ENCODE measurements at regions not wholly inside any gene's neighbourhood (a gene's known extent, or its start where the extent isn't known, plus 50 kb on each side); places are given as distances from the start of the nearest gene placed in this dataset.
"Not testable (repeated sequence)": the region's sequence is repeated elsewhere in the genome, so short reads cannot be mapped to it uniquely, and the experiment has no call there.

- peaks cover 2% of the 10 kb centered on the region for H3K27me3 ChIP-seq (ENCODE audit: insufficient read depth, low read depth, severe bottlenecking)
- no peak for TF ChIP-seq CTCF (IDR thresholded peaks at IDR 0.05; ENCODE audit: low read depth, low read length)
Observed at GRCh38 chrX:35590210-35590609, 207.9 kb upstream of the MAGEB16 start.

GRCh38 chrX:35611562-35611961, 186.6 kb upstream of the MAGEB16 start:
- DNase-seq; H3K9me3 ChIP-seq (ENCODE audit: severe bottlenecking); H3K27ac ChIP-seq; H3K36me3 ChIP-seq; H3K27me3 ChIP-seq (ENCODE audit: insufficient read depth, low read depth, severe bottlenecking); H3K4me3 ChIP-seq (ENCODE audit: low read depth, low read length): not testable (repeated sequence)

More at GRCh38 chrX:35590210-35590609, 207.9 kb upstream of the MAGEB16 start:
- H3K27ac ChIP-seq: no peak overlapping the region
- H3K4me3 ChIP-seq (ENCODE audit: low read depth, low read length): no peak overlapping the region
- H3K36me3 ChIP-seq: no peaks in the 10 kb centered on the region
- H3K9me3 ChIP-seq (ENCODE audit: severe bottlenecking): no peaks in the 10 kb centered on the region
- no peak for DNase-seq

- Histone ChIP-seq H3K27ac (no peak overlapping the region), H3K4me3 (ENCODE audit: low read depth, low read length) (no peak overlapping the region), H3K9me3 (ENCODE audit: severe bottlenecking) (no peaks in the 10 kb centered on the region), H3K36me3 (no peaks in the 10 kb centered on the region), H3K27me3 (ENCODE audit: insufficient read depth, low read depth, severe bottlenecking) (no peaks in the 10 kb centered on the region)
- no peak for DNase-seq
- TF ChIP-seq CTCF (IDR thresholded peaks at IDR 0.05; ENCODE audit: low read depth, low read length): no peak
Observed at GRCh38 chrX:35617836-35618235, 180.3 kb upstream of the MAGEB16 start.

- Histone ChIP-seq H3K36me3 (no peaks in the 10 kb centered on the region), H3K9me3 (ENCODE audit: severe bottlenecking) (no peaks in the 10 kb centered on the region), H3K27me3 (ENCODE audit: insufficient read depth, low read depth, severe bottlenecking) (no peaks in the 10 kb centered on the region), H3K4me3 (ENCODE audit: low read depth, low read length) (no peak overlapping the region), H3K27ac (no peak overlapping the region)
- TF ChIP-seq CTCF (IDR thresholded peaks at IDR 0.05; ENCODE audit: low read depth, low read length): no peak
- no peak for DNase-seq
Observed at GRCh38 chrX:35622040-35622439, 176.1 kb upstream of the MAGEB16 start.

- no peak for DNase-seq
- Histone ChIP-seq H3K27ac (no peak overlapping the region), H3K4me3 (ENCODE audit: low read depth, low read length) (no peak overlapping the region), H3K9me3 (ENCODE audit: severe bottlenecking) (no peaks in the 10 kb centered on the region), H3K27me3 (ENCODE audit: insufficient read depth, low read depth, severe bottlenecking) (no peaks in the 10 kb centered on the region), H3K36me3 (no peaks in the 10 kb centered on the region)
- no peak for TF ChIP-seq CTCF (IDR thresholded peaks at IDR 0.05; ENCODE audit: low read depth, low read length)
Observed at GRCh38 chrX:35622601-35623000, 175.5 kb upstream of the MAGEB16 start.

GRCh38 chrX:35625714-35626113, 172.4 kb upstream of the MAGEB16 start:
- H3K9me3 ChIP-seq (ENCODE audit: severe bottlenecking): no peaks in the 10 kb centered on the region
- H3K27me3 ChIP-seq (ENCODE audit: insufficient read depth, low read depth, severe bottlenecking): no peaks in the 10 kb centered on the region
- no peak overlapping the region for H3K4me3 ChIP-seq (ENCODE audit: low read depth, low read length)
- H3K36me3 ChIP-seq: no peaks in the 10 kb centered on the region
- no peak overlapping the region for H3K27ac ChIP-seq
- no peak for TF ChIP-seq CTCF (IDR thresholded peaks at IDR 0.05; ENCODE audit: low read depth, low read length)
- DNase-seq: no peak

All from WERI-Rb-1 (cell line).